ENCODE measurements at regions not wholly inside any gene's neighbourhood (a gene's known extent, or its start where the extent isn't known, plus 50 kb on each side); places are given as distances from the start of the nearest gene placed in this dataset.

DNA sequence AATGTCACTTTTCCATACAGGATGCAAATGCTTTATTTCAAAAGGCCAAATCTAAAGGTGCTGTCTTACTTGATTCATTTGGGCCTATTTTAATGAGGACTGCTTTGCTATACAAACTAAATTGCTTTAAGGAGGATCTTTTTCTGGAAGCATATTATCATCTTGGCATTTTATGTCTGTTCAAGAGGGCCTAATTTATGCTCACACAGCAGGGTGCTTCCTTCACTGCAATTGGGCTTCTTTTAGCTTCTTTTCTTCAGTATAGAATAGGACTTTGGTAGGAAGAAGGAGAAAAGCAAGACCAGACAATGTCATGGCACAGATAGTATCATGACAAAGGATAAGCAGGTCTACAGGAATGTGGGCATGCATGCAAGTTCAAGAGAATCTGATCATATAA, 222.4 kb upstream of the ANKRD50 start:
- TF ChIP-seq POLR2A (IDR thresholded peaks at IDR 0.05) (no peak), CTCF (IDR thresholded peaks at IDR 0.05) (no peak)

Data from testis (tissue), 2 donors.